Smooth muscle cell (in vitro differentiated cells): ENCODE measurements at regions not wholly inside any gene's neighbourhood (a gene's known extent, or its start where the extent isn't known, plus 50 kb on each side); places are given as distances from the start of the nearest gene placed in this dataset.
"Not testable (repeated sequence)": the region's sequence is repeated elsewhere in the genome, so short reads cannot be mapped to it uniquely, and the experiment has no call there.

Experiments used
- DNase-seq: peaks from one replicate; lab custom pipeline; 2025; ENCODE audit not compliant: unreplicated experiment; lab: John Stamatoyannopoulos, UW
- H2AFZ ChIP-seq: fragments of 200-600 bp; sonication (generic); 2 replicates; pipeline ENCODE4 v1.6.0; 2016; ENCODE audit warnings: antibody characterized with exemption, low read depth, mild to moderate bottlenecking
- H3F3A ChIP-seq: fragments of 200-600 bp; sonication (generic); 2 replicates; pipeline ENCODE4 v1.6.0; 2017; ENCODE audit warnings: antibody characterized with exemption, low read depth
- H3K27ac ChIP-seq: fragments of 200-600 bp; sonication (generic); 2 replicates; pipeline ENCODE4 v1.5.1; 2016; ENCODE audit warnings: low read depth, mild to moderate bottlenecking
- H3K27me3 ChIP-seq: fragments of 200-600 bp; sonication (generic); 2 replicates; pipeline ENCODE4 v1.6.1; 2016; ENCODE audit warnings: low read depth, mild to moderate bottlenecking
- H3K36me3 ChIP-seq: fragments of 200-600 bp; sonication (generic); 2 replicates; pipeline ENCODE4 v1.5.1; 2016; ENCODE audit warnings: low read depth
- H3K4me1 ChIP-seq: fragments of 200-600 bp; sonication (generic); 2 replicates; pipeline ENCODE4 v1.5.1; 2016; ENCODE audit warnings: low read depth
- H3K4me2 ChIP-seq: fragments of 200-600 bp; sonication (generic); 2 replicates; pipeline ENCODE4 v1.6.0; 2016; ENCODE audit warnings: mild to moderate bottlenecking
- H3K4me3 ChIP-seq: fragments of 200-600 bp; sonication (generic); 2 replicates; pipeline ENCODE4 v1.5.1; 2016; ENCODE audit warnings: mild to moderate bottlenecking
- H3K79me2 ChIP-seq: fragments of 200-600 bp; sonication (generic); 2 replicates; pipeline ENCODE4 v1.6.0; 2016; ENCODE audit warnings: low read depth, mild to moderate bottlenecking
- H3K9ac ChIP-seq: fragments of 200-600 bp; sonication (generic); 2 replicates; pipeline ENCODE4 v1.6.0; 2016; ENCODE audit warnings: low read depth
- H3K9me3 ChIP-seq: fragments of 200-600 bp; sonication (generic); replicated peaks from 2 replicates; pipeline ENCODE4 v1.5.1; 2016; ENCODE audit warnings: low read depth
- H4K20me1 ChIP-seq: fragments of 200-600 bp; sonication (generic); 2 replicates; pipeline ENCODE4 v1.6.0; 2016; ENCODE audit warnings: low read depth
- WGBS: methylation state at CpG from one replicate; pipeline ENCODE4 v1.1.7; 2016; ENCODE audit warnings: low lambda C conversion rate; 5-methylcytosine and 5-hydroxymethylcytosine counted together
- TF ChIP-seq, protein P1 (sequence below): fragments of 200-600 bp; sonication (generic); IDR thresholded peaks from 2 replicates; pipeline ENCODE4 v1.5.1; 2017; ENCODE audit warnings: borderline replicate concordance, mild to moderate bottlenecking, antibody characterized with exemption; ENCODE audit not compliant: insufficient read depth, poor library complexity, severe bottlenecking

DNA sequence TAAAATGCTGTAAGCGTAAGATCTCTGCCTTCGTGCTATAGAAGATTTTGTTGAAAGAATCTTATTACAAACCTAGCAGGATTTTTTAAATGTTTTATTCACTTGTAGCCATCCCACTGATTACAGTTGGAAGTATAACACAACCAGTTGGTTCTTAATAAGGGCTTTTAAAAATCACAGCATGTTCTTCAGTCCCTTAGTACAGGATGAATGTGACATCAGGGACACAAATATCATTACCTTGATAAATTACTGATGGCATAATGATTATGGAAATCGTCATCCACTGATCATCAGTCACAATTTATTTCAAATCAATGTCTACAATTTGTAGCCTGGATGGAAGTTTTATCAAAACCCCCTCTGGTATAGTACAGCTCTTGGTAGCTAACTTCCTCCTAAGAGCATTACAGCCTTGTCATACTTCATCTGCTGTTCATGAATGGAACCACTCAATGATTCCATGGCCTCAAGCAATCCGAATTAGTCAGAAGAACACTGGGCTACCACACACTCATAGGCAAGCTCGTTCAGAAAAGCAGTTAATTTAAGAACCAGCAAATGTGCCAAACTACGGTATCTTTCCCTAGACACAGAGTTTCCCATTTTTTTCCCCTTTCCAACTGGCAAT, 389.2 kb upstream of the TENM3 start:
- Histone ChIP-seq H3K36me3 (no peaks in the 10 kb centered on the region), H3K4me2 (no peak overlapping the region), H3K9ac (no peak overlapping the region), H3K79me2 (no peaks in the 10 kb centered on the region), H3K4me1 (no peaks in the 10 kb centered on the region), H3K4me3 (no peak overlapping the region), H3K9me3 (no peaks in the 10 kb centered on the region), H4K20me1 (no peaks in the 10 kb centered on the region), H2AFZ (no peak overlapping the region), H3F3A (no peaks in the 10 kb centered on the region), H3K27ac (no peak overlapping the region), H3K27me3 (no peaks in the 10 kb centered on the region)
- no peak for DNase-seq
- TF ChIP-seq, protein P1, sequence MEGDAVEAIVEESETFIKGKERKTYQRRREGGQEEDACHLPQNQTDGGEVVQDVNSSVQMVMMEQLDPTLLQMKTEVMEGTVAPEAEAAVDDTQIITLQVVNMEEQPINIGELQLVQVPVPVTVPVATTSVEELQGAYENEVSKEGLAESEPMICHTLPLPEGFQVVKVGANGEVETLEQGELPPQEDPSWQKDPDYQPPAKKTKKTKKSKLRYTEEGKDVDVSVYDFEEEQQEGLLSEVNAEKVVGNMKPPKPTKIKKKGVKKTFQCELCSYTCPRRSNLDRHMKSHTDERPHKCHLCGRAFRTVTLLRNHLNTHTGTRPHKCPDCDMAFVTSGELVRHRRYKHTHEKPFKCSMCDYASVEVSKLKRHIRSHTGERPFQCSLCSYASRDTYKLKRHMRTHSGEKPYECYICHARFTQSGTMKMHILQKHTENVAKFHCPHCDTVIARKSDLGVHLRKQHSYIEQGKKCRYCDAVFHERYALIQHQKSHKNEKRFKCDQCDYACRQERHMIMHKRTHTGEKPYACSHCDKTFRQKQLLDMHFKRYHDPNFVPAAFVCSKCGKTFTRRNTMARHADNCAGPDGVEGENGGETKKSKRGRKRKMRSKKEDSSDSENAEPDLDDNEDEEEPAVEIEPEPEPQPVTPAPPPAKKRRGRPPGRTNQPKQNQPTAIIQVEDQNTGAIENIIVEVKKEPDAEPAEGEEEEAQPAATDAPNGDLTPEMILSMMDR: no peak
- WGBS: 91% methylated on average over 6 of the region's 6 CpGs

DNA sequence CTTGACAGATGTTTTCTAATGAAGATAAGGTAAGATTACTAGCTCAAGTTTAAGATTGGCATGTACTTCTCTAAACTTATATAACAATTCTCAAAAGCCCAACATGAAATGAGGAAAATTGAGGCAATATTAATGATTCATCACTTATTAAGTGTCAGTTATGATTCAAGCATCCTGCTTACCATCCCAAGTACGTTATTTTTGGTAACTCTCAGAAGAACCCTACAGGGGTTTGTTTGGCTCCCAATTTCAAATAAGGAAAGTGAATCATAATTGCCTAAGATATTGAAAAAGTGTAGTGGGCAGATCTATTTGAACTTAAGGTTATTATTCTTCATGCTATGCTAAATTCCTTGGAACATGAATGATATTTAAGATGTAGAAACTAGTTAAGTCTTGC, 387.9 kb upstream of the TENM3 start:
- WGBS: 87% methylated on average over 1 of the region's 1 CpG
- H3K9ac ChIP-seq: no peak overlapping the region
- H3K4me3 ChIP-seq: no peak overlapping the region
- no peak overlapping the region for H2AFZ ChIP-seq
- DNase-seq: no peak
- no peaks in the 10 kb centered on the region for H3K9me3 ChIP-seq
- TF ChIP-seq, protein P1: no peak
- H3K4me1 ChIP-seq: no peaks in the 10 kb centered on the region
- H4K20me1 ChIP-seq: no peaks in the 10 kb centered on the region
- no peaks in the 10 kb centered on the region for H3K79me2 ChIP-seq
- H3K27me3 ChIP-seq: no peaks in the 10 kb centered on the region
- no peak overlapping the region for H3K4me2 ChIP-seq
- no peak overlapping the region for H3K27ac ChIP-seq
- H3F3A ChIP-seq: no peaks in the 10 kb centered on the region
- no peaks in the 10 kb centered on the region for H3K36me3 ChIP-seq

DNA sequence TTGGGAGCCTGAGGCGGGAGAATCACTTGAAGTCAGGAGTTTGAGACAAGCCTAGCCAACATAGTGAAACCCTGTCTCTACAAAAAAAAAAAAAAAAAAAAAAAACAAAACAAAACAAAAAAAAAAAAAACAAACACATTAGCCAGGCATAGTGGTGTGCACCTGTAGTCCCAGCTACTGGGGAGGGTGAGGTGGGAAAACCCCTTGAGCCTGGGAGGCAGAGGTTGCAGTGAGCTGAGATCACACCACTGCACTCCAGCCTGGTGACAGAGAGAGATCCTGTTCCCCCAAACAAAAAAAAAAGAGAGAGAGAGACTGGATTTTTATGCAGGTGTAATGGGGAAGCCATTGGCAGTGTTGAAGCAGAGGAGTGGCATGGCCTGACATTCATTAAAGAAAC, 385.7 kb upstream of the TENM3 start:
- not testable (repeated sequence) for H3K4me3 ChIP-seq

DNA sequence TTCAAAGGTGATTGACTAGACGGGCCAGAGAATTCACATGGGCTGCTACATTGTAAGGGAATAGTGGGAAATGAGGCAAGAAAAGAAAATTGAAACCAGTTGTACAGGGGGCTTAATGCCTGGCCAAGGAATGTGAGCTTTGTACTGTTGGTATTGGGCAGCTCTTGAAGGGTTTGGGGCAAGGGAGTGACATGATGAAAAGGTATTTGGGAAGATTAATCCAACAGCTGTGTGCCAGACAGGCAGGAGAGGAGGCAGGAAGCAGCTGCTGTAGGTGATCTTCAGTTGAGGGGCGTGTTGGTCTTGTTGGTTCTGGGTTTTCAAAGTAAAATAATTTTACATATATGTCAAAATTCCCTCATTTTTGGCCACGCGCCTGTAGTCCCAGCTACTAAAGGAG, 384.5 kb upstream of the TENM3 start:
- Histone ChIP-seq H3K4me3 (no peak overlapping the region), H3K36me3 (no peaks in the 10 kb centered on the region), H3K4me1 (no peaks in the 10 kb centered on the region), H3K27me3 (no peaks in the 10 kb centered on the region), H3K79me2 (no peaks in the 10 kb centered on the region), H3K27ac (no peak overlapping the region), H3F3A (no peaks in the 10 kb centered on the region), H4K20me1 (no peaks in the 10 kb centered on the region), H3K4me2 (no peak overlapping the region), H2AFZ (no peak overlapping the region), H3K9me3 (no peaks in the 10 kb centered on the region), H3K9ac (no peak overlapping the region)
- TF ChIP-seq, protein P1: no peak
- WGBS: 94% methylated on average over 4 of the region's 4 CpGs
- no peak for DNase-seq

More for the DNA sequence above, 385.7 kb upstream of the TENM3 start:
- H3K4me1 ChIP-seq, DNase-seq, H3K36me3 ChIP-seq, H3K9me3 ChIP-seq, H3K27me3 ChIP-seq, H3F3A ChIP-seq, H3K9ac ChIP-seq, H3K4me2 ChIP-seq, H3K27ac ChIP-seq, H2AFZ ChIP-seq, H3K79me2 ChIP-seq, H4K20me1 ChIP-seq: not testable (repeated sequence)
- 100% methylated on average over 1 of the region's 1 CpG for WGBS
